Endodermal cell (in vitro differentiated cells): ENCODE measurements at regions not wholly inside any gene's neighbourhood (a gene's known extent, or its start where the extent isn't known, plus 50 kb on each side); places are given as distances from the start of the nearest gene placed in this dataset.

Experiments
- DNase-seq: peaks from one replicate; pipeline ENCODE4 v3.0.0-alpha.2; 2017
- H3K27ac ChIP-seq: 2 replicates; pipeline ENCODE4 v1.5.1; 2013; ENCODE audit warnings: mild to moderate bottlenecking, low read depth, low read length, moderate library complexity
- H3K27me3 ChIP-seq: 2 replicates; pipeline ENCODE4 v1.6.1; 2013; ENCODE audit warnings: mild to moderate bottlenecking, low read length, moderate library complexity; ENCODE audit not compliant: insufficient read depth, control insufficient read depth, poor library complexity, severe bottlenecking
- H3K36me3 ChIP-seq: 2 replicates; pipeline ENCODE4 v1.7.0; 2013; ENCODE audit warnings: mild to moderate bottlenecking, low read length, moderate library complexity; ENCODE audit not compliant: control insufficient read depth, insufficient read depth
- H3K4me1 ChIP-seq: one replicate; pipeline ENCODE4 v1.7.0; 2013; ENCODE audit warnings: low read length; ENCODE audit not compliant: control insufficient read depth, insufficient read depth
- H3K4me3 ChIP-seq: 2 replicates; pipeline ENCODE4 v1.5.1; 2013; ENCODE audit warnings: mild to moderate bottlenecking, low read length, moderate library complexity
- H3K9ac ChIP-seq: 2 replicates; pipeline ENCODE4 v1.6.1; 2013; ENCODE audit warnings: mild to moderate bottlenecking, low read length, moderate library complexity; ENCODE audit not compliant: poor library complexity, severe bottlenecking; ENCODE audit errors: extremely low read depth
- H3K9me3 ChIP-seq: 2 replicates; pipeline ENCODE4 v1.6.1; 2013; ENCODE audit warnings: mild to moderate bottlenecking, low read length, moderate library complexity; ENCODE audit not compliant: control insufficient read depth
- H3K27ac Mint-ChIP-seq: 2 replicates; pipeline ENCODE4 v1.8.0; 2020; ENCODE audit warnings: mixed read lengths
- H3K27me3 Mint-ChIP-seq: 2 replicates; pipeline ENCODE4 v1.8.0; 2021; ENCODE audit warnings: mild to moderate bottlenecking, mixed read lengths; ENCODE audit not compliant: insufficient read depth
- H3K36me3 Mint-ChIP-seq: 2 replicates; pipeline ENCODE4 v1.8.0; 2020; ENCODE audit warnings: low read depth, mixed read lengths
- H3K4me1 Mint-ChIP-seq: 2 replicates; pipeline ENCODE4 v1.8.0; 2020; ENCODE audit warnings: mixed read lengths
- H3K4me3 Mint-ChIP-seq: 2 replicates; pipeline ENCODE4 v1.8.0; 2020; ENCODE audit warnings: mild to moderate bottlenecking, moderate library complexity, mixed read lengths
- H3K9me3 Mint-ChIP-seq: 2 replicates; pipeline ENCODE4 v1.8.0; 2020; ENCODE audit warnings: mild to moderate bottlenecking, mixed read lengths
- WGBS, 2 experiments: methylation state at CpG; one replicate each; pipeline versions ENCODE4 v1.1.5 to v1.1.7; 2013; ENCODE audit warnings: missing lambda C conversion rate in 2 of 2, mixed read lengths in 1 of 2; ENCODE audit not compliant: insufficient coverage in 1 of 2, insufficient read length in 1 of 2; 5-methylcytosine and 5-hydroxymethylcytosine counted together
- TF ChIP-seq, protein P1 (sequence below): fragments of 200-600 bp; sonication (generic); conservative IDR thresholded peaks from 2 replicates; pipeline ENCODE4 v1.5.0; 2021; ENCODE audit warnings: antibody characterized with exemption, mild to moderate bottlenecking

GRCh38 chr11:97895572-97895971 is 1125.2 kb upstream of the CNTN5 start:
- DNase-seq: no peak
- H3K4me1 ChIP-seq: no peaks in the 10 kb centered on the region
- no peak overlapping the region for H3K4me3 ChIP-seq
- no peaks in the 10 kb centered on the region for H3K36me3 ChIP-seq
- Mint-ChIP-seq H3K9me3 (peaks cover 5% of the 10 kb centered on the region), H3K4me3 (no peak overlapping the region), H3K27ac (no peak overlapping the region), H3K36me3 (no peaks in the 10 kb centered on the region), H3K27me3 (no peaks in the 10 kb centered on the region), H3K4me1 (no peaks in the 10 kb centered on the region)
- no peak overlapping the region for H3K27ac ChIP-seq
- 93 to 95% methylated on average over 2 to 3 of the region's 3 CpGs for WGBS, 2 experiments
- no peak overlapping the region for H3K9ac ChIP-seq
- H3K27me3 ChIP-seq: no peaks in the 10 kb centered on the region
- TF ChIP-seq, protein P1, sequence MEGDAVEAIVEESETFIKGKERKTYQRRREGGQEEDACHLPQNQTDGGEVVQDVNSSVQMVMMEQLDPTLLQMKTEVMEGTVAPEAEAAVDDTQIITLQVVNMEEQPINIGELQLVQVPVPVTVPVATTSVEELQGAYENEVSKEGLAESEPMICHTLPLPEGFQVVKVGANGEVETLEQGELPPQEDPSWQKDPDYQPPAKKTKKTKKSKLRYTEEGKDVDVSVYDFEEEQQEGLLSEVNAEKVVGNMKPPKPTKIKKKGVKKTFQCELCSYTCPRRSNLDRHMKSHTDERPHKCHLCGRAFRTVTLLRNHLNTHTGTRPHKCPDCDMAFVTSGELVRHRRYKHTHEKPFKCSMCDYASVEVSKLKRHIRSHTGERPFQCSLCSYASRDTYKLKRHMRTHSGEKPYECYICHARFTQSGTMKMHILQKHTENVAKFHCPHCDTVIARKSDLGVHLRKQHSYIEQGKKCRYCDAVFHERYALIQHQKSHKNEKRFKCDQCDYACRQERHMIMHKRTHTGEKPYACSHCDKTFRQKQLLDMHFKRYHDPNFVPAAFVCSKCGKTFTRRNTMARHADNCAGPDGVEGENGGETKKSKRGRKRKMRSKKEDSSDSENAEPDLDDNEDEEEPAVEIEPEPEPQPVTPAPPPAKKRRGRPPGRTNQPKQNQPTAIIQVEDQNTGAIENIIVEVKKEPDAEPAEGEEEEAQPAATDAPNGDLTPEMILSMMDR: no peak
- H3K9me3 ChIP-seq: no peaks in the 10 kb centered on the region

- TF ChIP-seq, protein P1: no peak
- H3K4me3 Mint-ChIP-seq: no peak overlapping the region
- no peaks in the 10 kb centered on the region for H3K27me3 ChIP-seq
- peaks cover 5% of the 10 kb centered on the region for H3K9me3 Mint-ChIP-seq
- H3K4me1 ChIP-seq: no peaks in the 10 kb centered on the region
- no peaks in the 10 kb centered on the region for H3K27me3 Mint-ChIP-seq
- no peak overlapping the region for H3K4me3 ChIP-seq
- no peak for DNase-seq
- H3K9me3 ChIP-seq: no peaks in the 10 kb centered on the region
- H3K4me1 Mint-ChIP-seq: peaks cover 2% of the 10 kb centered on the region
- H3K36me3 Mint-ChIP-seq: no peaks in the 10 kb centered on the region
- H3K27ac ChIP-seq: no peak overlapping the region
- no peaks in the 10 kb centered on the region for H3K36me3 ChIP-seq
- 85 to 100% methylated on average over 1 of the region's 1 CpG for WGBS, 2 experiments
- no peak overlapping the region for H3K27ac Mint-ChIP-seq
- H3K9ac ChIP-seq: no peak overlapping the region
Observed at GRCh38 chr11:97902828-97903227, 1117.9 kb upstream of the CNTN5 start.

DNA sequence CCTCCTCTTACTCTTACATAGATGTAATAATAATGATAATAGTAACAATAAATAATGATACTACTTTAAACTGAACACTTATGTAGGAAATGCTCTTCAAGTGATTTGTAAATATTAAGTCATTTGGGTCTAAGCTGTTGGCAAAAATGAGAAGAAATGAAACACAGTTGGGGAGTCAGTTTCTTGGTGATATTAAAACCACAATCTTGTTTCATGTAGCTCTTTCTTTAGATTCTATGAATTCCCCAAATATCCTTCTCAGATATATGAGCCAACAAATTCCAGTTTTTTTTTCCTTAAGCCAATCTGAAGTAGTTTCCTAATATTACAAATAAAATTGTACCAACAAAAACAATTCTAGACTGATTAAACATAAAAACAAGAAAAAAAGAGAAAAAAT is 1115.6 kb upstream of the CNTN5 start:
- Mint-ChIP-seq H3K27ac (no peak overlapping the region), H3K36me3 (no peaks in the 10 kb centered on the region), H3K27me3 (no peaks in the 10 kb centered on the region), H3K9me3 (peaks cover 5% of the 10 kb centered on the region), H3K4me1 (peaks cover 2% of the 10 kb centered on the region), H3K4me3 (no peak overlapping the region)
- no peaks in the 10 kb centered on the region for H3K9me3 ChIP-seq
- H3K4me3 ChIP-seq: no peak overlapping the region
- no peaks in the 10 kb centered on the region for H3K4me1 ChIP-seq
- TF ChIP-seq, protein P1: no peak
- no peak overlapping the region for H3K27ac ChIP-seq
- no peak for DNase-seq
- no peak overlapping the region for H3K9ac ChIP-seq
- no peaks in the 10 kb centered on the region for H3K36me3 ChIP-seq
- H3K27me3 ChIP-seq: no peaks in the 10 kb centered on the region
